AG04449 (cell line): ENCODE measurements at regions not wholly inside any gene's neighbourhood (a gene's known extent, or its start where the extent isn't known, plus 50 kb on each side); places are given as distances from the start of the nearest gene placed in this dataset.
"Not testable (repeated sequence)": the region's sequence is repeated elsewhere in the genome, so short reads cannot be mapped to it uniquely, and the experiment has no call there.

ENCODE experiments used
- CTCF ChIA-PET: fragments of 350-600 bp; formaldehyde crosslinking; extraction: SDS; loops from one replicate; lab custom pipeline; 2021; ENCODE audit warnings: antibody characterized with exemption; lab: Yijun Ruan, JAX
- POLR2A ChIA-PET: fragments of 400-600, 350-600 bp; formaldehyde crosslinking; extraction: SDS; loops from one replicate; lab custom pipeline; 2020; ENCODE audit warnings: antibody characterized with exemption, inconsistent platforms; lab: Yijun Ruan, JAX
- DNase-seq: peaks from one replicate; pipeline ENCODE4 v3.0.0-alpha.2; 2010; ENCODE audit warnings: low read depth, low spot score
- H3K4me3 ChIP-seq: 2 replicates; pipeline ENCODE4 v1.5.1; 2011; ENCODE audit warnings: low read depth, mild to moderate bottlenecking, control low read depth, low read length
- CTCF ChIP-seq: IDR thresholded peaks from one replicate; pipeline ENCODE4 v1.5.1; 2011; ENCODE audit warnings: mild to moderate bottlenecking, moderate library complexity, low read length, control low read depth, inconsistent platforms; ENCODE audit not compliant: insufficient read depth; ENCODE audit errors: missing control alignments

- ChIA-PET POLR2A (no interaction called here), CTCF (no interaction called here)
- no peak for DNase-seq
- H3K4me3 ChIP-seq: no peak overlapping the region
- no peak for TF ChIP-seq CTCF
Observed at GRCh38 chr18:1149709-1150108, 245.0 kb downstream of the ADCYAP1 start.

GRCh38 chr18:1150344-1150743 lies 245.7 kb downstream of the ADCYAP1 start:
- DNase-seq: no peak
- ChIA-PET POLR2A (no interaction called here), CTCF (no interaction called here)

GRCh38 chr18:1152958-1153357 lies 248.3 kb downstream of the ADCYAP1 start:
- H3K4me3 ChIP-seq, POLR2A ChIA-PET, DNase-seq, CTCF ChIA-PET: not testable (repeated sequence)

More at GRCh38 chr18:1150344-1150743, 245.7 kb downstream of the ADCYAP1 start:
- TF ChIP-seq CTCF: no peak
- no peak overlapping the region for H3K4me3 ChIP-seq

- H3K4me3 ChIP-seq: no peak overlapping the region
- no peak for TF ChIP-seq CTCF
- POLR2A ChIA-PET: no interaction called here
- CTCF ChIA-PET: interaction anchor here (0.6 kb wide), 1 partner anchor 585 kb away, joined by 3 read pairs; no protein-coding TSS in a partner anchor
- DNase-seq: no peak
Observed at GRCh38 chr18:1173593-1173992, 268.9 kb downstream of the ADCYAP1 start.

- ChIA-PET POLR2A (no interaction called here), CTCF (no interaction called here)
- no peak overlapping the region for H3K4me3 ChIP-seq
- DNase-seq: no peak
- TF ChIP-seq CTCF: no peak
Observed at GRCh38 chr18:1177232-1177631, 272.6 kb downstream of the ADCYAP1 start.

GRCh38 chr18:1191341-1191740 lies 286.7 kb downstream of the ADCYAP1 start:
- ChIA-PET CTCF (no interaction called here), POLR2A (no interaction called here)
- no peak for TF ChIP-seq CTCF
- no peak for DNase-seq
- no peak overlapping the region for H3K4me3 ChIP-seq

GRCh38 chr18:1213126-1213525 lies 308.5 kb downstream of the ADCYAP1 start:
- POLR2A ChIA-PET: no interaction called here
- no peak for TF ChIP-seq CTCF
- DNase-seq: no peak
- CTCF ChIA-PET: no interaction called here
- no peak overlapping the region for H3K4me3 ChIP-seq
